ENCODE measurements at regions not wholly inside any gene's neighbourhood (a gene's known extent, or its start where the extent isn't known, plus 50 kb on each side); places are given as distances from the start of the nearest gene placed in this dataset.

GRCh38 chr2:131756141-131756907 is 228.6 kb downstream of the CCDC74A start:
- TF ChIP-seq, protein P1, sequence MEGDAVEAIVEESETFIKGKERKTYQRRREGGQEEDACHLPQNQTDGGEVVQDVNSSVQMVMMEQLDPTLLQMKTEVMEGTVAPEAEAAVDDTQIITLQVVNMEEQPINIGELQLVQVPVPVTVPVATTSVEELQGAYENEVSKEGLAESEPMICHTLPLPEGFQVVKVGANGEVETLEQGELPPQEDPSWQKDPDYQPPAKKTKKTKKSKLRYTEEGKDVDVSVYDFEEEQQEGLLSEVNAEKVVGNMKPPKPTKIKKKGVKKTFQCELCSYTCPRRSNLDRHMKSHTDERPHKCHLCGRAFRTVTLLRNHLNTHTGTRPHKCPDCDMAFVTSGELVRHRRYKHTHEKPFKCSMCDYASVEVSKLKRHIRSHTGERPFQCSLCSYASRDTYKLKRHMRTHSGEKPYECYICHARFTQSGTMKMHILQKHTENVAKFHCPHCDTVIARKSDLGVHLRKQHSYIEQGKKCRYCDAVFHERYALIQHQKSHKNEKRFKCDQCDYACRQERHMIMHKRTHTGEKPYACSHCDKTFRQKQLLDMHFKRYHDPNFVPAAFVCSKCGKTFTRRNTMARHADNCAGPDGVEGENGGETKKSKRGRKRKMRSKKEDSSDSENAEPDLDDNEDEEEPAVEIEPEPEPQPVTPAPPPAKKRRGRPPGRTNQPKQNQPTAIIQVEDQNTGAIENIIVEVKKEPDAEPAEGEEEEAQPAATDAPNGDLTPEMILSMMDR (IDR thresholded peaks at IDR 0.05 in 2 of 3, conservative IDR thresholded peaks at IDR 0.05 in 1 of 3; ENCODE audit: control insufficient read depth in 2 of 3, extremely low read depth in 1 of 3, insufficient read depth in 1 of 3, low read depth in 3 of 3, low read length in 3 of 3): no peak
- TF ChIP-seq TCF3 (IDR thresholded peaks at IDR 0.05; ENCODE audit: borderline replicate concordance, insufficient read depth, low read depth, low read length) (no peak), CHD4 (IDR thresholded peaks at IDR 0.05) (no peak), SRF (IDR thresholded peaks at IDR 0.05; ENCODE audit: low read depth in 2 of 2, low read length in 2 of 2) (no peak), CHD2 (IDR thresholded peaks at IDR 0.05; ENCODE audit: borderline replicate concordance, low read depth, low read length) (no peak), EZH2 (IDR thresholded peaks at IDR 0.05; ENCODE audit: borderline replicate concordance, control insufficient read depth, low read depth, low read length) (no peak), HCFC1 (IDR thresholded peaks at IDR 0.05; ENCODE audit: low read length) (no peak), HDGF (IDR thresholded peaks at IDR 0.05) (no peak), SKIL (IDR thresholded peaks at IDR 0.05; ENCODE audit: low read depth, poor library complexity, severe bottlenecking) (no peak), CHD1 (IDR thresholded peaks at IDR 0.05; ENCODE audit: low read depth, low read length) (no peak)
